ENCODE measurements at regions not wholly inside any gene's neighbourhood (a gene's known extent, or its start where the extent isn't known, plus 50 kb on each side); places are given as distances from the start of the nearest gene placed in this dataset.

DNA sequence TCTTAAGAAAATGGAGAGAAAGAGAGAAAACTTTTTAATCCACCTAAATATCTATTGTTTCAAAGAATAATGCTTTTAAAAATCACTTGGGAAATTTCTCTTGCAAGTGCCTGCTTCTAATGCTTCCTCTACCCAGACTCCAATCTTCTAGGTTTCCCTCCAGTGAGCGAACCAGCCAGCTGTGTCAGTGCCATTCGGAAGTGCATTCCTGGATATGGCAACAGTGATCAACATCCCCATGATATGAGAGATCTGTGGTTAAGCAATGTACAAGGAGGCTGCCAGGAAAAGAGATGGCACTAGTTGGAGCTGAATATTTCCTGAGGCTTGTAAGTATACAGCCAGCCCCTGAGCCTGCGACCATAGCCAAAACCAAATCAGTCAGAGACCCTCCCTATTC is 53.3 kb upstream of the KCNMB2 start:
- H3K4me3 ChIP-seq (ENCODE audit: insufficient read depth, low read depth, low read length, poor library complexity, severe bottlenecking) = no peak overlapping the region
- H3K36me3 ChIP-seq (ENCODE audit: control insufficient read depth, insufficient read depth, low read length) = no peaks in the 10 kb centered on the region
- H3K9me3 ChIP-seq (ENCODE audit: control insufficient read depth, low read length) = no peaks in the 10 kb centered on the region
- no peak for DNase-seq
- no peaks in the 10 kb centered on the region for H3K27me3 ChIP-seq (replicated peaks; ENCODE audit: control insufficient read depth, insufficient read depth, low read length, poor library complexity, severe bottlenecking)
- no peak overlapping the region for H3K27ac ChIP-seq (ENCODE audit: insufficient read depth, low read length, poor library complexity, severe bottlenecking)
- no peaks in the 10 kb centered on the region for H3K4me1 ChIP-seq (ENCODE audit: control insufficient read depth, insufficient read depth, low read length, poor library complexity, severe bottlenecking)

DNA sequence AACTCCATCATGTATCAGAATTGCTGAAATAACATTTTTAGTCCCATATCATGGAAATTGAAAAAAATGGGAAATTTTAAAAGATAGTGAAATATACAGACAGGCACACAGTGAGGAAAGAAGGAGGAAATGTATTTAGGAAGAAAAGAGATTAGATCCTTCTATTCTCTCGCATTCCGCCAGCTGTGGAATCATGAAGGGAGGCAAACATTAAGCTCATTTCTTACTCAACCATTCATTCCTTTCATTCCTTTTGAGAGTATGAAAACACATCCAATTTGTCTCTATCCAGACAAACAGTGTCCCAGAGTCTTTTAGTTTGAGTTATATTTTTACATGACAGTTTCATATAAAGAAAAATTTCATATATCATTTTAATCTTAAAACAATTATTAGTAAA is 52.5 kb upstream of the KCNMB2 start:
- Histone ChIP-seq H3K36me3 (ENCODE audit: control insufficient read depth, insufficient read depth, low read length) (no peaks in the 10 kb centered on the region), H3K4me3 (ENCODE audit: insufficient read depth, low read depth, low read length, poor library complexity, severe bottlenecking) (no peak overlapping the region), H3K9me3 (ENCODE audit: control insufficient read depth, low read length) (no peaks in the 10 kb centered on the region), H3K27me3 (replicated peaks; ENCODE audit: control insufficient read depth, insufficient read depth, low read length, poor library complexity, severe bottlenecking) (no peaks in the 10 kb centered on the region), H3K27ac (ENCODE audit: insufficient read depth, low read length, poor library complexity, severe bottlenecking) (no peak overlapping the region), H3K4me1 (ENCODE audit: control insufficient read depth, insufficient read depth, low read length, poor library complexity, severe bottlenecking) (no peaks in the 10 kb centered on the region)
- DNase-seq = no peak

DNA sequence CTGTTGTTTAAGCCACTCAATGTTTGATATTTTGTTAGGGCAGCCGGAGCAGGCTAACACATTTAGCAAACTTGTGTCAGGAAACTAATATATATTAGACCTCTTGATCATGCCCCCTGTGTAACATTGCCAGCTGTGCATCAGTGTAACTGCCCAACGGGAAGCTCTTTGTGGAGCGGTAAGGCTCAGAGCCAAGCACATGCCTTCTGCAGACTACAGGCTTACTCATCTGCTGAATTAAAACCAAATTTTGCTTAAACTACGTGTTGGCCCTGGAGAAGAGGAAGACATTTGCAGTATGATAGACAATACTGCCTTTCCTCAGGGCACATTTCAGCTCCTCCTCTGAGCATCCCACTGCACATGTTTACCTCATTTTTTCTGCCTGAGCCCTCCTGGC is 50.5 kb upstream of the KCNMB2 start:
- no peak overlapping the region for H3K4me3 ChIP-seq (ENCODE audit: insufficient read depth, low read depth, low read length, poor library complexity, severe bottlenecking)
- no peaks in the 10 kb centered on the region for H3K36me3 ChIP-seq (ENCODE audit: control insufficient read depth, insufficient read depth, low read length)
- H3K27me3 ChIP-seq (replicated peaks; ENCODE audit: control insufficient read depth, insufficient read depth, low read length, poor library complexity, severe bottlenecking) = no peaks in the 10 kb centered on the region
- H3K4me1 ChIP-seq (ENCODE audit: control insufficient read depth, insufficient read depth, low read length, poor library complexity, severe bottlenecking) = no peaks in the 10 kb centered on the region
- no peaks in the 10 kb centered on the region for H3K9me3 ChIP-seq (ENCODE audit: control insufficient read depth, low read length)
- H3K27ac ChIP-seq (ENCODE audit: insufficient read depth, low read length, poor library complexity, severe bottlenecking) = no peak overlapping the region
- DNase-seq = no peak
